Stimulated activated CD8-positive, alpha-beta memory T cell treated with anti-CD3 and anti-CD28 coated beads, Interleukin-15, amount 100 ng/mL, for 4 hours (primary cell): ENCODE measurements at regions not wholly inside any gene's neighbourhood (a gene's known extent, or its start where the extent isn't known, plus 50 kb on each side); places are given as distances from the start of the nearest gene placed in this dataset.

ENCODE experiments used
- DNase-seq, 2 donors: peaks; one replicate each; pipeline ENCODE4 v3.0.0-alpha.2; 2020; ENCODE audit warnings: low read depth in 2 of 2

GRCh38 chr16:72409423-72409822, 237.5 kb upstream of the PMFBP1 start:
- DNase-seq: no peak

GRCh38 chr16:72406390-72406789, 234.4 kb upstream of the PMFBP1 start:
- DNase-seq: no peak

GRCh38 chr16:72404299-72404698, 232.3 kb upstream of the PMFBP1 start:
- DNase-seq: no peak

DNA sequence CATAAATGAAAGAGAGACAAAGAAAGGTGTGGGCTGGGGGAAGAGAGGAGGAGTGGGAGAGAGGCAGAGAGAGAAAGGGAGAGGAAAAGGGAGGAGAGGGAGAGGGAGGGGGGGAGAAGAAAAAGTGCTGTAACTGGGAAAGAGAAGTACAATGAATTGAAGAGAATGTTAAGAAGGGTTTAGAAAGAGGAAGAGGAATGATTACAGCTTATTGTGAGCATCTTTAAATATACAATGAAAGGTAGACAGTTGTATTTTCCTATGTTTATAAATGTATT, 229.1 kb upstream of the PMFBP1 start:
- DNase-seq: no peak

DNA sequence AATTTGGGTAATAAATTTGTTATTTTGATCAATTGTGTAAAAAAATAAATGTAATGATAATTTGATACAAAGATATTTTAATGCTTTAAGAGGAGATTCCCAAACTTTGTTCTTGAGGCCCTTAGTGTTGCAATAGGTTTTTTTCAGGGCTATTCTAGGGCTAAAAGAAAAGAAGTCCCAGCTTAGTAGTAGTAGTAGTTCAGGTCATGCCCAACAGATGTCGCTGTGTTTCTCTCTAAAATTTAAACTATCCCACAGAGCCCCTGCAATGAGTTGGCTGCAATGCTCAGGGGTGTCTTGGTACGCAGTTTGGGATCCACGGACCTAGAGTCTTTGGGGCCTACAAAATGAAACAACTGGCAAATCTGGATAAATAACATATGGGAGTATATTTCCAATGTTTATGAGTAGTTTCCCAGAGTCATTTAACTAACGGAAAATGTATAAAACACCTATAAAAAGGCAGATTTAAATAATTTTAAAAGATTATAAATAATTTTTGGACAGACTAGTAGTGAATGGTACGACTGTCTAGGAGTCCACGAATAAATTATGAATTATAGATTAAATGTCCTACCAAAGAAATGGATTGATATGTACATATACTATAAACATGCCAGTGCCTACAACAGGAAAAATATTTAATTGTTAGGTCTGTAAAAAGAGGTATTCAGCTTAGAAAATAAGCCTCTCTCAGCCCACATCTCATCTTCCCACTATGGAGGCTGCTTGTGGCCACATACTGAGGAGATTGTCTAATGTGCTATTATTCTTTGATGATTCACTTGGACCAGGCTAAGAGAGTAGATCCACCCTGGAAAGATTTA, 228.5 kb upstream of the PMFBP1 start:
- DNase-seq: no peak

DNA sequence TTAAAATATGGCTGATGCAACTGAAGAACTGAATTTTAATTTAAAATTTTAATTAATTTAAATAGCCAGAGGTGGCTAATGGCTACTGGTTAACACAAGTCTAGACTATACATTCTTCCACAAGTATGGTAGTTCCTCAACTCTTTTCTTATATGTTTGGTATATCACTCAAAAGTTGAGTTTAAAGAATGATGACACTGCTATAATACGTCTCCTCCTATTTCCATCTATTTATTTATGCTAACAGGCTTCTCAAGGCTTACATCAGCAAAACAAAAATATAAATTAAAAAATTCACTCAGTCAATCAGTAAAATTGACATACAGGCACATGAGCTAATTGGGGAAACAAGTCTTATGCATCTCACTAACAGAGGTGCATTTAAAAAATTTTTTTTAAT, 227.9 kb upstream of the PMFBP1 start:
- DNase-seq: no peak

DNA sequence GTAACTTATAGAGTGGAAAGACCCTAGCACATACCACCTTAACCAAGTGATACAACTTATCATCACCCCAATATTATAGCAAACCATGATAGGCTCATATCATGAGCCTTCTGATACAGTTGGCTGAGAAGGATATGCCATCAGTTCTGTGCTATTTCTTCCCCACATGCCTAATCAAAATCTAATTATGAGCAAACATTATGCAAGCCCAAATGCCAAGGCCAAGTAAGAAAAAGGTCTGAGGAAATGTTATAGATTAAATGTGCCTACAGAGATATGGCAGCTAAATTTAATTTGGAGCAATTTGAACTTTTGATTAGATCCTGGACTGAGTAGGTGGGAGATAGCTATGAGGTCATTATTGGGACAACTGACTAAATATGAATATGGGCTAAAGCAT, 225.9 kb upstream of the PMFBP1 start:
- DNase-seq: no peak

DNA sequence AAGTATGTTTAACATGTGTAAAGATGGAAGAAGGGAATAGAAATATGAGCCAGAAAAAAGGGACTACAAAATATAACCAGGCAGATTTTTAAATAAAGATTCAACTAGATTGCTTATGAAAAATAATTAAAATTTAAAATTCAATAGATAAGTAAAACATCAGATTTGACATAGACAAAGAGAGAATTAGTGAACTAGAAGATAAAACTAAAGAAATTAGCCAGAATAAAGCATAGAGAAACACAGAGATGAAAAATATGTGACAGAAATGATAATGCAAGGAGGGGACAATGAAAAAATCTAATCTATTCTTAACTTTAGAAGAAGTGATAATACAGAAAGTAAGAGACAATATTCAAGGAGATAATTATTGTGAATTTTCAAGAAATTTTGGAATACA, 222.6 kb upstream of the PMFBP1 start:
- DNase-seq: no peak

GRCh38 chr16:72389791-72390190, 217.8 kb upstream of the PMFBP1 start:
- no peak for DNase-seq

DNA sequence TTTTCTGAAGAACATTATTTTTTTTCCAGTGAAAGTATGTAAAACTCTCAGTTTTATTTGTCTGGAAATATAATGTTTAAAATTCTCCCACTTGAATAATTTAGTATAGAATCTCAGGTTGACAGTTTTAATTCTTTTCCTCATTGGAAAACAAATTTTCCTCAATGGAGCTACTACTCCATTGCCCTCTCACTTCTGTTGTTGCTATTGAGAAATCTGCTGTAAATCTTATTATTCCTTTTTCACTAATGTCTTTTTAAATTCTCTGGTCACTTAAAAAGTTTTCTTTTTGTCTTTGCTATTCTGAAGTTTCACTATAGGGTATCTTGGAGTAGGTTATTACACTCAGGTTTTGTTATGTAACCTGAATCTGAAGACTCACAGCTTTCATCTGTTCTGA, 216.1 kb upstream of the PMFBP1 start:
- no peak for DNase-seq

GRCh38 chr16:72384651-72385050, 212.7 kb upstream of the PMFBP1 start:
- DNase-seq: no peak

DNA sequence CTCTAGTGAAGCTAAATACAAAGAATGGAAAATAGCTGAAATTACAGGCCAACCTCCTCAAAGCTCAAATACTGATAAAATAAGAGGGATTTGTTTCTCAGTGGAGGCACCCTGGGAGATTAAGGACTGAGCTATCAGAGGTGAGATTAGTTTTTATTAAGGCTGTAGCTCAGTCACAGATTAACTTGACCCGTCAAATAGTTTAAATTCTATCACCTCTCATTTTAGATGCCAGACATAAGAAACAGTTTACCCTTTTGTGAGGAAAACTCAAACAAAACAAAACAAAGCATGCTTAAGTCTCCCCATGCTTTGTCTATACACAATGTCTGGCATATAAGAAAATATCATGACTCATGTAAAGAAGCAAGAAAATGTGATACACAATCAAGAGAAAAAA, 208.3 kb upstream of the PMFBP1 start:
- no peak for DNase-seq

- DNase-seq: no peak
Observed at GRCh38 chr16:72373201-72373600, 201.2 kb upstream of the PMFBP1 start.

DNA sequence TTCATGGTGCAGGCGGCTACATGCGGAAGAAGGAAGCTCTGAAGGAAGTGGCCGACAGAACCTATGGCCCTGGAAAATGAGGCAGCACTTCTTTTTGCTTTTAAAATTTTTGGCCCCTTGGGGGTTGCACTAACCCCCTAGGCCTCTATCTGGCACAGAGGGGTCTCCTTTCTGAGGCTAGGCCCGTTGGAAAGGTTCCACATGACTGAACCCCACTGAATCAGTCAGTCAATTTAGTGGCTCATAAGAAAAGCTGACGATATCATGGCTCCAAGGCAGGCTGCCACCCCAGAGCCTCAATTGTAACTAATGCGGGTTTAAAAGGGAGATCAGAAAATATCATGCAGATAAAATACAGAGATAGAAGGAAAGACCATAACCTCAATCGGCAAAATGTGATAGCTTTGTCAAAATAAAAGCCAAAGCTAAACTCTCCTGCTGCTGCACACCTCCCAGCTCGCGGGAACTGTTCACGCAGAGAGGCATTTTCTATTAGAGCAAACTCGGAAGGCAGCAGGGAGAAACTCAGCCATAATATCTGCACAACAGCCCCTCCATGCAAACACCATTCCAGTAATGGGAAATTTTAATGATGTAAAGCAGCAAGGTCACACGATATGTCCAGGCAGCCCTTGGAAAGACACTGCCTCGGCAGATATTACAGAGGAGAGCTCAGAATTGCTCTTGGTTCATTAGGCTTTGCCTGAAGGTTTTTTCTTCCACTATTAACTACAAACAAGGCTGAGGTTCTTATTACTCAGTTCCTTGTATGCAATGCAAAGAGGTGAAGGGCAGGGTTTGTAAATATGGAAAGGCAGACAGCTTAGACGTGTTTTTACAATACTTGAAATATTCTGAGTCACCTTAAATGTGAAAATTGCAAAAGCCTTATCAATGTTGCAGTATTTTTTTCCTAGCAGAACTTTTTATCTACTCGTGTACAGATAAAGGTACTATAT, 200.4 kb upstream of the PMFBP1 start:
- no peak for DNase-seq

DNA sequence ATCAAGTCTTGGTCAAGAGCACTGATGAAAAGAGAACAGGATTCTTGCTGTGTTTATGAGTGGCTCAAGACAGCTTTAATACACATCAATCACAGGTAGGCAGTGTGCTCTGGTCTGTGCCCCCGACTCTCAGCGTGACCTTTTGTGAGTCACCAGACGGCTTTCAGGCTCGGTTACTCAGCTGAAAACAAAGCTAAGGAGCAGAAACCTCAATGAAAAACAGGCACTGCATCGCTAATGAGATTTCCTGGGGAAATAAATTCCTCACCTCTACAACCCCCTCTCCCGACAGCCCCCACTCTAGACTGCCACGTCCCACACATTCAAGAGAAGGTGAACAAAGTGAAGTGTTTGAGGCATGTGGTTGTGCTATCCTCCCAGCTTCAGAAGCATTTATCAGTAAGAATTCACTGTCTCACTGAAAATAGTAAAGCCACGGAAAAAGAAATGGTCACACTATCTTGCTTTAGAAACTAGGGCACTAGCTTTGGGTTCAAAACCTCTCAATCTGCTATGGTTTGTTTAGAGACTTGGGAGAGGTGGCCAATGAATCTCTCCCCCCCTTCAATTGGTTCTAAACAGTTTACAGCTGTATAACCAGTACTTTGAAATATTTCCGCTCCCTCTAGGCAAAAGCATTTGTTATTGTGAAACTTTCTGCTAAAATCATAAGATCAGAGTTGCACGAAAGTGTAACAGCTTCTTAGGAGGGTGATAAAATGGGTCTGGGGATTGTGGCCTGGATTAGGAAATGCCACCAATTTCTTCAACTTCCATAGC, 199.5 kb upstream of the PMFBP1 start:
- no peak for DNase-seq

- no peak for DNase-seq
Observed at GRCh38 chr16:72369274-72369673, 197.3 kb upstream of the PMFBP1 start.

DNA sequence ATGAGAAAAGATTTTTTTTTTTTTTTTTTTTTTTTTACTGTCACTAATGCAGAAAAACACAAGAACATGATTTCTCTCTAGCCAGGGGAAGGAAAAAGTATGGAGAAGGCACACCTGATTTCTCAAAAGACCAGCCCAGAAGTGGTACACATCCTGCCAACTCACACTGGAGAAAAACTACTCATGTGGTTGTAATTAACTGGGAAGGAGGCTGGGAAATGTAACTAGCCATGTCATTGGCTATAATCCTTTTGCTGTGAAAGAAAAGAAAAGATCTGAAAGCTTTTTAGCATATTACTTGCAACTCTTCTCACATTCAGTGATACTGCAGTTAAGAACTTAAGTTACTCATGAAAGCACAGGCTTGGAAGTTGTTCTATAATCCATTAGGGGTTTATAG, 195.9 kb upstream of the PMFBP1 start:
- DNase-seq: no peak

DNA sequence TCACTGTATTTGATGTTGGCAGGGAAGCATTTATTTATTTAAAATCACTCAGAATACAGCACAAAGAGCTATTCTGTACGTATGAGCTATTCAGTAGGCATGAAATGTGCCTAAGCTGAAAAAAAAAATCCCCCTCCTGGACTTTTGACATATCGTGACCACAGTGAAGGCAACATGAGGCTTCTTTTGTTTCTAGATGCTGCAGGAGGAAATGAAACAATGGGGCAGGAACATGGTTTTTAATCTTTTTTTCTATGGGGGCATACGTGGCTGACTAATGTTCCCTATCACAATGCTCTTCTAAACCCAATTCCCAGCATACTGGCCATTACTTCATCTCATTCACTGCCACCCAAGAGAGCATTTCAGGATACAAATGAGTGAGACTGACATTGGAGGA, 191.0 kb upstream of the PMFBP1 start:
- no peak for DNase-seq

DNA sequence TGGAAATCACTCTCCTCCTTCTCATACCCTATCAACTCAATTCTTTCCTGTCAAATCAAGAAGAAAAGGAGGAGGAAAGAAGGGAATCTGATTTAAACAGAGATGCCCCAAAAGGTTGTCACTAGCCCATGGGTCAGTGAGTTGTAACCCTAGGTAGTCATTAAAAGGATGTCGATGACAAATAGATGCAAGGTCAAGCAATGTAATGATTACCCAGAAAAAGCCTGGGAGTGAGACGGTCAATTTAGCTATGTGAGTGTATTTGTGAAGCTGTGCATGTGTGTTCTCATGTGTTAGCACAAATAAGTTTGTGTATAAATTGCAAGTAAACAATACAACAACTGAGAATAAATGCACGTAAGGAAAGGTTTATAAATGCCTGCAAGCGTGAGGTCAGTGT, 190.5 kb upstream of the PMFBP1 start:
- no peak for DNase-seq

GRCh38 chr16:72357910-72358309, 186.0 kb upstream of the PMFBP1 start:
- no peak for DNase-seq

DNA sequence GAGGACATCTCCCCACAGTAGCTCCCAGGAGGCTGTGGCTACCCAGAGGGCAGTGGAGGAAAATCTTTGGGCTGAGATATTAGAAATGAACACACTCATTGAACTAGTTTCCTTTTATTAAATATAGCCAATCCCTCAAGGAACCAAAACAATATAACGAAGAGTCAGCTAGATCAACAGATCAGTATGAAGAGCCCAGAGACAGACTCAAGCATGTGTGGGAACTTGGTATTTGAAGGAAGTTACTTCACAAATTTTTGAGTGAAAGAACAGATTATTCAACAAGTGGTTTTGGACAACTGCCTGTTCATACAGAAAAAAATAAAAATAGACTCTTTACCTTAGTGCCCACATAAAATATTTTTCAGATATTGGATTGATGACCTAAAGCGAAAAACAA, 183.6 kb upstream of the PMFBP1 start:
- no peak for DNase-seq

- no peak for DNase-seq
Observed at GRCh38 chr16:72349719-72350118, 177.8 kb upstream of the PMFBP1 start.
